Kidney (tissue), 13 donors: ENCODE measurements at regions not wholly inside any gene's neighbourhood (a gene's known extent, or its start where the extent isn't known, plus 50 kb on each side); places are given as distances from the start of the nearest gene placed in this dataset.

Experiments used
- DNase-seq, 5 donors: peaks; one replicate each; pipeline ENCODE4 v3.0.0-alpha.2; 2013 to 2020
- FAIRE-seq: peaks from 2 replicates; lab custom pipeline; 2012; peaks lifted over from hg19 to GRCh38; lab: Jason Lieb, UNC
- H3K27ac ChIP-seq, 2 donors: one replicate each; pipeline ENCODE4 v1.7.0; 2013; ENCODE audit warnings: low read depth in 2 of 2, low read length in 2 of 2, inconsistent platforms in 1 of 2
- H3K27me3 ChIP-seq: one replicate; pipeline ENCODE4 v1.7.1; 2013; ENCODE audit warnings: low read length, inconsistent platforms; ENCODE audit not compliant: control insufficient read depth, insufficient read depth
- H3K36me3 ChIP-seq, 3 donors: one replicate each; pipeline versions ENCODE4 v1.7.0 to v1.7.1; 2013; ENCODE audit warnings: low read length in 3 of 3, control low read depth in 1 of 3, inconsistent platforms in 1 of 3; ENCODE audit not compliant: insufficient read depth in 3 of 3, control insufficient read depth in 2 of 3
- H3K4me1 ChIP-seq, 3 donors: one replicate each; pipeline versions ENCODE4 v1.7.0 to v1.7.1; 2013; ENCODE audit warnings: low read length in 3 of 3, inconsistent platforms in 1 of 3, low read depth in 1 of 3; ENCODE audit not compliant: control insufficient read depth in 2 of 3, insufficient read depth in 2 of 3
- H3K4me3 ChIP-seq, 3 donors: one replicate each; pipeline versions ENCODE4 v1.7.0 to v1.8.1; 2013; ENCODE audit warnings: low read length in 3 of 3, control low read depth in 1 of 3, inconsistent platforms in 1 of 3
- H3K9ac ChIP-seq, 3 donors: one replicate each; pipeline versions ENCODE4 v1.7.0 to v1.7.1; 2013; ENCODE audit warnings: low read length in 3 of 3, control low read depth in 1 of 3, inconsistent platforms in 1 of 3
- H3K9me3 ChIP-seq, 3 donors: one replicate each; pipeline versions ENCODE4 v1.7.0 to v1.7.1; 2013; ENCODE audit warnings: low read length in 3 of 3, control low read depth in 1 of 3, inconsistent platforms in 1 of 3; ENCODE audit not compliant: control insufficient read depth in 2 of 3, insufficient read depth in 1 of 3
- CTCF ChIP-seq: IDR thresholded peaks from 3 replicates; pipeline ENCODE4 v1.5.1; 2012; ENCODE audit warnings: mild to moderate bottlenecking, moderate library complexity, borderline replicate concordance; ENCODE audit not compliant: insufficient read depth; ENCODE audit errors: extremely low read depth
- intact Hi-C: fragments of 100-400 bp; cut with DNase I; formaldehyde crosslinking; loops from one replicate; pipeline ENCODE4 v1.11.1; 2022
- donor health status: control.
- donor health status: control.
- donor health status: control.
- donor health status: control.
- donor health status: control.
- donor health status: DM: yes; HTN: yes; CAD: no.
- donor health status: Normal renal cell carcinoma (clear cell type).

- peaks cover 0 to 2% (median 0%) of the 10 kb centered on the region in 3 donors for H3K9me3 ChIP-seq
- no peak overlapping the region for H3K9ac ChIP-seq
- no peaks in the 10 kb centered on the region for H3K4me1 ChIP-seq
- no peak overlapping the region for H3K4me3 ChIP-seq
- TF ChIP-seq CTCF = no peak
- H3K27ac ChIP-seq = no peak overlapping the region
- H3K27me3 ChIP-seq = no peaks in the 10 kb centered on the region
- intact Hi-C loops = no loop called here
- DNase-seq (no peak), FAIRE-seq (no peak)
- no peaks in the 10 kb centered on the region for H3K36me3 ChIP-seq
Measured at GRCh38 chr2:241978670-241979069, 109.1 kb downstream of the RTP5 start.

GRCh38 chr2:241980193-241980592 lies 110.7 kb downstream of the RTP5 start:
- intact Hi-C loops = no loop called here
- TF ChIP-seq CTCF = no peak
- Histone ChIP-seq H3K27me3 (no peaks in the 10 kb centered on the region), H3K27ac (no peak overlapping the region), H3K4me1 (no peaks in the 10 kb centered on the region), H3K9me3 (peaks cover 0 to 2% (median 0%) of the 10 kb centered on the region in 3 donors), H3K4me3 (no peak overlapping the region), H3K36me3 (no peaks in the 10 kb centered on the region), H3K9ac (no peak overlapping the region)
- DNase-seq (no peak), FAIRE-seq (no peak)

GRCh38 chr2:241981076-241981700 lies 111.7 kb downstream of the RTP5 start:
- H3K9me3 ChIP-seq = peaks cover 0 to 2% (median 0%) of the 10 kb centered on the region in 3 donors
- no peaks in the 10 kb centered on the region for H3K36me3 ChIP-seq
- intact Hi-C loops = no loop called here
- no peaks in the 10 kb centered on the region for H3K4me1 ChIP-seq
- H3K9ac ChIP-seq = no peak overlapping the region
- no peaks in the 10 kb centered on the region for H3K27me3 ChIP-seq
- no peak for TF ChIP-seq CTCF
- DNase-seq (no peak), FAIRE-seq (no peak)
- H3K4me3 ChIP-seq = no peak overlapping the region
- H3K27ac ChIP-seq = no peak overlapping the region
